GM12878 (cell line): ENCODE measurements at regions not wholly inside any gene's neighbourhood (a gene's known extent, or its start where the extent isn't known, plus 50 kb on each side); places are given as distances from the start of the nearest gene placed in this dataset.

Experiments used
- BCL3 ChIP-seq: IDR thresholded peaks from 2 replicates; pipeline ENCODE4 v1.6.1; 2011; ENCODE audit warnings: borderline replicate concordance, low read depth, mild to moderate bottlenecking, moderate library complexity, low read length; ENCODE audit not compliant: insufficient read depth, poor library complexity, severe bottlenecking
- BHLHE40 ChIP-seq, 2 experiments: fragments of 450-650 bp in 1 of 2; IDR thresholded peaks; 2 replicates each; pipeline ENCODE4 v1.6.1; 2011 to 2017; ENCODE audit warnings: low read depth in 2 of 2, borderline replicate concordance in 1 of 2, improper control_type of control experiment in 1 of 2, low read length in 1 of 2, mild to moderate bottlenecking in 1 of 2
- E4F1 ChIP-seq: fragments of 450-650 bp; IDR thresholded peaks from 2 replicates; pipeline ENCODE4 v1.6.1; 2018; ENCODE audit warnings: borderline replicate concordance, mild to moderate bottlenecking; ENCODE audit not compliant: partially characterized antibody
- ELK1 ChIP-seq: IDR thresholded peaks from 2 replicates; pipeline ENCODE4 v1.6.1; 2012; ENCODE audit warnings: low read depth, low read length, improper control_type of control experiment
- FOS ChIP-seq: IDR thresholded peaks from 3 replicates; pipeline ENCODE4 v1.6.1; 2011; ENCODE audit warnings: borderline replicate concordance; ENCODE audit not compliant: insufficient read length; ENCODE audit errors: extremely low read depth
- HCFC1 ChIP-seq: fragments of 150-350 bp; IDR thresholded peaks from 2 replicates; pipeline ENCODE4 v1.6.1; 2014; ENCODE audit warnings: low read length
- HSF1 ChIP-seq: fragments of 150-350 bp; IDR thresholded peaks from 2 replicates; pipeline ENCODE4 v1.6.1; 2014; ENCODE audit warnings: mild to moderate bottlenecking, low read depth, low read length
- KDM1A ChIP-seq: fragments of 200-600 bp; sonication (generic); IDR thresholded peaks from 2 replicates; pipeline ENCODE4 v1.6.1; 2016; ENCODE audit warnings: borderline replicate concordance
- MEF2B ChIP-seq: fragments of 450-650 bp; IDR thresholded peaks from 2 replicates; pipeline ENCODE4 v1.6.1; 2018; ENCODE audit warnings: mild to moderate bottlenecking, moderate library complexity; ENCODE audit not compliant: partially characterized antibody, poor library complexity, severe bottlenecking
- PAX8 ChIP-seq: fragments of 450-650 bp; IDR thresholded peaks from 2 replicates; pipeline ENCODE4 v1.6.1; 2017; ENCODE audit warnings: mild to moderate bottlenecking, moderate library complexity
- RAD21 ChIP-seq: IDR thresholded peaks from 2 replicates; pipeline ENCODE4 v1.6.1; 2011; ENCODE audit warnings: mild to moderate bottlenecking, low read depth, low read length, moderate library complexity; ENCODE audit not compliant: insufficient read depth
- STAT1 ChIP-seq: fragments of 450-650 bp; conservative IDR thresholded peaks from 2 replicates; pipeline ENCODE4 v1.6.1; 2014; ENCODE audit warnings: antibody characterized with exemption, mild to moderate bottlenecking
- ZBTB4 ChIP-seq: fragments of 450-650 bp; formaldehyde crosslinking; IDR thresholded peaks from 2 replicates; pipeline ENCODE4 v1.4.0; 2022; ENCODE audit warnings: mild to moderate bottlenecking, moderate library complexity
- ZNF207 ChIP-seq: fragments of 450-650 bp; IDR thresholded peaks from 2 replicates; pipeline ENCODE4 v1.6.1; 2014; ENCODE audit warnings: antibody characterized with exemption, mild to moderate bottlenecking, borderline replicate concordance

GRCh38 chr6:11854408-11855165, 76.0 kb upstream of the ADTRP start (continued):
- TF ChIP-seq ELK1 (no peak), STAT1 (no peak), MEF2B (no peak), HCFC1 (no peak), BHLHE40 (IDR thresholded peaks at IDR 0.05; ENCODE audit: borderline replicate concordance in 1 of 2, low read depth in 2 of 2, low read length in 1 of 2) (no peak), BCL3 (no peak), HSF1 (no peak), E4F1 (no peak), RAD21 (no peak), KDM1A (no peak), PAX8 (no peak), ZNF207 (no peak), ZBTB4 (CRISPR knock-in tag) (no peak), FOS (no peak)
